ENCODE measurements at regions not wholly inside any gene's neighbourhood (a gene's known extent, or its start where the extent isn't known, plus 50 kb on each side); places are given as distances from the start of the nearest gene placed in this dataset.

DNA sequence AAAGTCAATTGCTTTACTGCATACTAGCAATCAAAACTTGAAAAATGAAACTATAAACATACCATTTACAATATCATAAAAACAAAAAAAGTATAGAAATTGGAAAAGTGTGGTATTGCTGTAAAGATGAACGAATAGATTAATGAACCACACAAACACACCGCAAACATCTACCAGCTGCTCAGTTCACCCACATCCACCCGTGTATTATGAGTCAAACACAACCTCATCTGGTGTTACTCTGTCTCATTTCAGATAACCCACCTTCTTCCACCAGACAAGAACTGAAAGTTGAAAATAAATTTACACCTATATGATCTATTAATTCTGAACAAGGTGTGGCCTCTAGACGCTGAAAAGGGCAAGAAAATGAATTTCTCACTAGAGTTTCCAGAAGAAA, 53.3 kb downstream of the BLID start:
- no peak for DNase-seq (ENCODE audit: low spot score)
- no peak for FAIRE-seq

GRCh38 chr11:122059565-122059964, 56.5 kb downstream of the BLID start:
- FAIRE-seq: no peak

DNA sequence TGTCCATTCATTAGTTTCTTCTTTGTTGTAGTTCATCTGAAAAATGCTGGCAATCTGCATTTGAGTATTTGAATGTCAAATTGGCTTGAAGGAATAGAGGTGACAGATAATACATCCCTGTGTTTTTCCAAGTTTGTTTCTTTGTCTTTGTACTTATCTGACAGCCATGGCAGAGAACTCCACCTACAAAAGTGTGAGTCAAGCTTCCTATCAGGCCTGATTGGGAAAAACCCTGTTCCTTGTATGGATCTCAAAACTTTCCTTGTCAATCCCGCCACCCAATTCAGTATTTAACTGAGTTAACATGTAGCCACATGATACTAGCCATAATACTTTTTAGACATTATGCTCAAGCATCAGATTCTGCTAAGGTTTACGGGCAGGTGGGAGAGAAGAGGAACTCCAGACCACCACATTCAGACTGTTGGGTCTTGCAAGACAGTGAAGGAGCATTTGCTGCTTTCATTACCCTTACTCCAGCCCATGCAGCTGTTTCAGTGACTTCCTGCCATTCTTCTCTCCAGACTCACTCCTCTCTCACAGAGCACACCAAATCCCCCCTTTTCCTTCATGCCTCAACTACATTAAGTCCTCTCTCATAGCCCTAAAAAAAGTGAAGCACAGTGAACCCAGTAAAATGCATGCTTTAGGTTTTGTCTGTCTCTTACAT, 65.9 kb downstream of the BLID start:
- DNase-seq (ENCODE audit: low spot score): no peak
- FAIRE-seq: no peak

More at GRCh38 chr11:122059565-122059964, 56.5 kb downstream of the BLID start:
- DNase-seq (ENCODE audit: low spot score): no peak

GRCh38 chr11:122048401-122048800, 67.6 kb downstream of the BLID start:
- no peak for DNase-seq (ENCODE audit: low spot score)

GRCh38 chr11:122046846-122047245, 69.2 kb downstream of the BLID start:
- FAIRE-seq: no peak
- DNase-seq (ENCODE audit: low spot score): no peak

More at GRCh38 chr11:122048401-122048800, 67.6 kb downstream of the BLID start:
- FAIRE-seq: no peak

DNA sequence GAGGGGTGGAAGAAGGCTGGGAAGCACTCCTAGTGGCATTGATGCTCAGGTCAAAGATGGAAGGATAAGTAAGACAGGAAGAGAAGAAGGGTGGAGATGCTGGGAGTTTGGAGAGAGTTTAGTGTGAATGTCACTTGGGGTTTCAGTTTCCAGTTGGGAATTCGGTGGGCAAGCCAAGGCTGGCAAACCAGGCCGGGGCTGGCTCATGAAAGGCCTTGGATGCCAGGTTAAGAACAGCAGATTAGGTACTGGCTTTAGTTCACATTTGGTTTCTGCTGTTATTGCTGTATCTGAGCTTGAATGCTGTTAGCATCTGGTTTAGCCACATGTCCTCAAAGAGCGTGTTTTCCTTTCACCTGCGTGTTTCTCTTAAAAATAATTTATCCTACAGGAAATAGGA, 69.6 kb downstream of the BLID start:
- DNase-seq (ENCODE audit: low spot score) (no peak), FAIRE-seq (no peak)

GRCh38 chr11:122045181-122045586, 70.8 kb downstream of the BLID start:
- FAIRE-seq (no peak), DNase-seq (ENCODE audit: low spot score) (peak; percentile 5)

DNA sequence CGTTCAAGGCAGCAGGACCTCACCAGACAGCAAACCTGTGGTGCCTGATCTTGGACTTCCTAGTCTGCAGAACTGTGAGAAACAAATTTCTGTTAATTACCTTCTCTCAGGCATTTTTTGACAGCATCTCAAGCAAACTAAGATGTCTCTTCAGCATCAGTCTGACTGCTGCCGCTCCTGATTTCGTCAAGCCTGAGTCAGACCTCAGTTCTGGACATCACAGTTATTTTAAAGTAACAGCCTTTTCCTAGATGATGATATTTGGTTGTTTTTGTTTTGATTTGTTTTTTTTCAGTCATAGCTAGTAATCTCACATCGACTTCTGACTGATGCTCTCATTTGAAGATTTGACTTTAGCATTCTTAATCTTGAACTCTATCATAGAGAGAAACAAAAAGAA, 71.9 kb downstream of the BLID start:
- DNase-seq (ENCODE audit: low spot score): no peak
- FAIRE-seq: no peak

GRCh38 chr11:122042981-122043380, 73.0 kb downstream of the BLID start:
- DNase-seq (ENCODE audit: low spot score) (no peak), FAIRE-seq (no peak)

- DNase-seq (ENCODE audit: low spot score) (no peak), FAIRE-seq (no peak)
These were observed 75.6 kb downstream of the BLID start for GRCh38 chr11:122040464-122040863.

DNA sequence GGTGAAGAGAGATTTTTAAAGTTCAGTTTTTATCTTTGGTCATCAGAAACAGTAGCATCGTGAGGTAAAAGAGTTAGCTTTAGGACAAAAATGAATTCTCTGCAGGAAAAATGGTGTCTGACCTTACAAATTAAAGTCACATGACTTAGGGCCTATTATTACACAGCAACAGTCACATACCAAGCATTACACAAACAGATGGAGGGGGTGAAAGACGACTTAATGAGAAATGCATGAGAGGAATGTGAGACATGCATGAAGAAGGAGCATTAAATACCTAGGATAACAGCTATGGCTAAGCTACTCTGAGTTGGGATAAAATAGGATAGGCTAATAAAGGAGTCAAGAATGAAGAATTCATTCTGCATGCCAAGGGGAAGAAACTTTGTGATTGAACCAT, 77.5 kb downstream of the BLID start:
- peak; percentile 25 for DNase-seq (ENCODE audit: low spot score)
- FAIRE-seq: no peak

- DNase-seq (ENCODE audit: low spot score): no peak
- no peak for FAIRE-seq
These were observed 78.1 kb downstream of the BLID start for GRCh38 chr11:122037911-122038310.

DNA sequence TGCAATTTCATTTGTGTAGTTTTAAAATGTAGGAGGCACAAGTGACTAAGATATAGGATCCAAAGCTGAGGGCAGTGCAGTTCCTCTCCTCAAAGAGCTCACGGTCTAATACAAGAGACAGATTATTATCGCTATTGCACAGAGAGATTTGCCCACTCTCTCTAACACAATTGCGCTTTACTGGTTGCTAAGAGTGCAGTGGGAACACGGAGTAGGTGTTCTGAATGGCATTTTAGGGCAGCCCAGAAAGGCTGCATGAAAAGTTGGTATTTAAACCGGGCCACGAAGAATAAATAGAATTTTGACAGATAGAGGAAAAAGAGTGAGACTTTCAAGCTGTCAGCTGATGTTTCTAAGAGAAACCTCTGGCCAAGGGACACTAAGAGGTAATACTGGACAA, 79.5 kb downstream of the BLID start:
- FAIRE-seq (no peak), DNase-seq (ENCODE audit: low spot score) (no peak)

- FAIRE-seq (no peak), DNase-seq (ENCODE audit: low spot score) (no peak)
These were observed 80.0 kb downstream of the BLID start for GRCh38 chr11:122036018-122036417.

- FAIRE-seq: no peak
- DNase-seq (ENCODE audit: low spot score): no peak
These were observed 82.4 kb downstream of the BLID start for GRCh38 chr11:122033631-122034030.

DNA sequence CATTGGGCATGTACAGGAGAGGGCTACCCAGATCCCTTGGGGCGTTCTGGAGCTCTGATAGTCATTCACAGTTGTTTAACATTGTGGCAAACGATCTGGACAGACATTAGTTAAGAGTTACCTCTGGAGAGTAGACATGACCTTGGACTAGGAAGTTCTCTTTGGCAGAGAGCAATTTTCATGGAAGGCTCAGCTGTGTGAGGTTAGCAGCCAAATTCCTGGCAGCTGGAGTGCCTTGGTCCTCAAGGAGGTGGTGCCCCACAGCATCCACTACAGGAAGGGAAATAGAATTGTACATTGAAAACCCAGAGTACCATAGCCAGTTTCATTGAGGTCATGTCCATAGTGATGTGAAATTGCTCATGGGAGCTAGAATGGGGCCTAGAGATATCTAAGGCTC, 82.8 kb downstream of the BLID start:
- no peak for DNase-seq (ENCODE audit: low spot score)

DNA sequence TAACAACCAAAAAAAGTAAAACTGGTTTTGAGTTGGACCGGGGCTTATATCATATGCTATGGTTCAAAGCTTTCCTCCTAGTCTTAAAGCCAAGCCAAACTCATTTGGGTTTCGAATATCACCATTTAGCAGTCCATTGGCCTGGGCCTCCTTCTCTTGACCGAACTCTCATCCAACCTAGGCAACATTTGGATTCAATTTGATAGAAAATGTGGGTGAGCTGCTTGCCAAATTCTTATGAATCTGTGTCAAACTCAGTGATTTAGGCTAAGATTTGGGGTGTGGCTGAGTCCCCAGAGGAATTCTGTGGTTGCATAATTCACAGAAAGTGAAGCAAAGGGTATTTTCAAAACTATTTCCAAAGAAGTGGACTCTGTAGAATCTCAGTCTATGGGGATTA, 83.7 kb downstream of the BLID start:
- FAIRE-seq (no peak), DNase-seq (ENCODE audit: low spot score) (no peak)

More for the DNA sequence above, 82.8 kb downstream of the BLID start:
- FAIRE-seq: no peak

- no peak for FAIRE-seq
- DNase-seq (ENCODE audit: low spot score): no peak
These were observed 84.2 kb downstream of the BLID start for GRCh38 chr11:122031813-122032212.

- DNase-seq (ENCODE audit: low spot score) (no peak), FAIRE-seq (no peak)
These were observed 85.7 kb downstream of the BLID start for GRCh38 chr11:122030286-122030685.

DNA sequence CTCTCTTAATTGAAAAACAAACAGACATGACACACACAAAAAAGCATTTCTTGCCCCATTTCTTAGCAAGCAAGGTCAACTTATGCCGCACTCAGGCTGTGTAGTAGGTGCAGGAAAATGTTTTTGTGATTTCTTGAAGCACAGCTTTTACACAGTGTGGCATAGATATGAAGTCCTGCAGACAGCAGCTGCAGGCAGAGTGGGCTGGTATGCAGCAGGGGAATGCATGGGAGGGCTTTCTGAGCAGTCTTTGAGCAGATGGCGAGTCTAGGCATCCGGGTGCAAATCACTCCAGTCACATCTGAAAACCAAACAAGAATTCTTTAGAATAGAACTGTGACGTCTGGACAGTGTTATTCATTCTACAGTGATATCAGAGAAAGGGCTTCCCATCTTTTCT, 87.5 kb downstream of the BLID start:
- FAIRE-seq: no peak
- DNase-seq (ENCODE audit: low spot score): no peak

DNA sequence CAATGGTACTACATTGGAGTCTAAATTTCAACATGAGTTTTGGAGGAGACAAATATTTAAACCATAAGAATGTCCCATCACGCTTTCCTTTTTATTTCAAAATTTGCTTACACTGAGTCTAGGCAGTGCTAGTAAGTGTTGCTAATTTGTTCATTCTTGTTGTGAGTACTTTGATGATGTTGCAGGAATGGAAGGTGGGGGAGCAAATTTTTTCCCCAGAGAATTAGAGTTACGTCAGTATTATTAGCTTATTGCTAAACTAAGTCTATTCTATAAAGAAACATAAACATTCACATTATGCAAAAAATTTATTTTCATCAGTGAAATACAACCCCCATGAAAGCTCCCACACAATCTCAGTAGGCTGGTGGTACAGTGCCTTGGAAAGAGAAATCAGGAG, 88.0 kb downstream of the BLID start:
- DNase-seq (ENCODE audit: low spot score) (no peak), FAIRE-seq (no peak)

GRCh38 chr11:122025757-122026156, 90.3 kb downstream of the BLID start:
- no peak for FAIRE-seq
- no peak for DNase-seq (ENCODE audit: low spot score)

DNA sequence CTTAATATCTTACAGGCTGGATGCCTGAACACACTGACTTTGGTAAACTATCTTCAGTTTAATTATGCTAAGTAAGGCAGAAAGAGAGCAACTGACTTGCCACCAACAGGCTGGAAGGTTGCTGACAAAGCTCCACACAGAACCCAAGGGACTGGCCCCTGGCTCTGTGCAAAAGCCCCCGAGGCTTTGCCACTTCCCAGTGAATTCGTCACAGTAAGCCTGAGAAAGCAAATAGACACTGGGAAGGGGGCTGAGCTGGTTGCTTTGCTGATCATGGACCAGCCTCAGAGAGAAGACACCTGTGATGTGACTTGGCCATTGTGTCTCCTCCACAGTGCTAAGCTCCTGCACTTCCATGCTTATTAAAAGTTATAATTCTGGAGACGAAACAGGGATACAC, 91.7 kb downstream of the BLID start:
- FAIRE-seq: no peak
- DNase-seq (ENCODE audit: low spot score): no peak

Data from urothelium cell line (cell line).